Thyroid gland (tissue), 4 donors: ENCODE measurements at regions not wholly inside any gene's neighbourhood (a gene's known extent, or its start where the extent isn't known, plus 50 kb on each side); places are given as distances from the start of the nearest gene placed in this dataset.

Experiments used
- POLR2A ChIP-seq, 2 donors: fragments of 450-650 bp; IDR thresholded peaks; one replicate each; pipeline ENCODE4 v1.6.1; 2017; ENCODE audit warnings: antibody characterized with exemption in 2 of 2, mild to moderate bottlenecking in 2 of 2, moderate library complexity in 1 of 2
- TF ChIP-seq, protein P1 (sequence below), 6 experiments: fragments of 200-600 bp in 3 of 6; fragments of 450-650 bp in 3 of 6; sonication (generic) in 3 of 6; IDR thresholded peaks; one replicate each; pipeline ENCODE4 v1.5.1; 2016 to 2019; ENCODE audit warnings: antibody characterized with exemption in 6 of 6, mild to moderate bottlenecking in 2 of 6, inconsistent platforms in 1 of 6, moderate library complexity in 1 of 6

- TF ChIP-seq, protein P1, sequence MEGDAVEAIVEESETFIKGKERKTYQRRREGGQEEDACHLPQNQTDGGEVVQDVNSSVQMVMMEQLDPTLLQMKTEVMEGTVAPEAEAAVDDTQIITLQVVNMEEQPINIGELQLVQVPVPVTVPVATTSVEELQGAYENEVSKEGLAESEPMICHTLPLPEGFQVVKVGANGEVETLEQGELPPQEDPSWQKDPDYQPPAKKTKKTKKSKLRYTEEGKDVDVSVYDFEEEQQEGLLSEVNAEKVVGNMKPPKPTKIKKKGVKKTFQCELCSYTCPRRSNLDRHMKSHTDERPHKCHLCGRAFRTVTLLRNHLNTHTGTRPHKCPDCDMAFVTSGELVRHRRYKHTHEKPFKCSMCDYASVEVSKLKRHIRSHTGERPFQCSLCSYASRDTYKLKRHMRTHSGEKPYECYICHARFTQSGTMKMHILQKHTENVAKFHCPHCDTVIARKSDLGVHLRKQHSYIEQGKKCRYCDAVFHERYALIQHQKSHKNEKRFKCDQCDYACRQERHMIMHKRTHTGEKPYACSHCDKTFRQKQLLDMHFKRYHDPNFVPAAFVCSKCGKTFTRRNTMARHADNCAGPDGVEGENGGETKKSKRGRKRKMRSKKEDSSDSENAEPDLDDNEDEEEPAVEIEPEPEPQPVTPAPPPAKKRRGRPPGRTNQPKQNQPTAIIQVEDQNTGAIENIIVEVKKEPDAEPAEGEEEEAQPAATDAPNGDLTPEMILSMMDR (IDR thresholded peaks at IDR 0.05): no peak
- TF ChIP-seq POLR2A (IDR thresholded peaks at IDR 0.05): no peak
Observed at GRCh38 chr6:150495126-150495525, 104.6 kb upstream of the PLEKHG1 start.
